GM18505 (cell line): ENCODE measurements at regions not wholly inside any gene's neighbourhood (a gene's known extent, or its start where the extent isn't known, plus 50 kb on each side); places are given as distances from the start of the nearest gene placed in this dataset.

Source experiments
- ATAC-seq: cut with Tn5 transposase; IDR thresholded peaks from one replicate; pipeline ENCODE4 v1.9.1; 2021; ENCODE audit not compliant: unreplicated experiment
- POLR2A ChIP-seq: IDR thresholded peaks from 4 replicates; pipeline ENCODE4 v1.6.1; 2011; ENCODE audit warnings: borderline replicate concordance; ENCODE audit not compliant: insufficient read depth, insufficient read length; ENCODE audit errors: extremely low read depth

DNA sequence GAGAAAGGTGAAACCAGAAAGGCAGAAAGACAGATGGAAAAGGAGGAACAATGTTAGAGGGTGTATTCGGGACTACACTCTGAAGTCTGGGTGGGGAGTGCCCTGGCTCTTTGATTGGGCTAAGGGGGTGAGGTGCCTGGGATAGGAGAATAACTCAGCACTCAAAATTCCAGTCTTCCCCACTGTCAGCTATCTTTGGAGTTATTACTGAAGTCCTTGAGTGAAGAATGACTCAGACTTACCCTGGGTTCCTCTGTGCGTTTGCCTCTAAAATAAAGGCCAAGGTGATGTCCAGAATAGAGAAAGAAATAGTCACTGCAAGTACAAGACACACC, 151.8 kb upstream of the SERPINE2 start:
- TF ChIP-seq POLR2A = no peak
- ATAC-seq = no peak

DNA sequence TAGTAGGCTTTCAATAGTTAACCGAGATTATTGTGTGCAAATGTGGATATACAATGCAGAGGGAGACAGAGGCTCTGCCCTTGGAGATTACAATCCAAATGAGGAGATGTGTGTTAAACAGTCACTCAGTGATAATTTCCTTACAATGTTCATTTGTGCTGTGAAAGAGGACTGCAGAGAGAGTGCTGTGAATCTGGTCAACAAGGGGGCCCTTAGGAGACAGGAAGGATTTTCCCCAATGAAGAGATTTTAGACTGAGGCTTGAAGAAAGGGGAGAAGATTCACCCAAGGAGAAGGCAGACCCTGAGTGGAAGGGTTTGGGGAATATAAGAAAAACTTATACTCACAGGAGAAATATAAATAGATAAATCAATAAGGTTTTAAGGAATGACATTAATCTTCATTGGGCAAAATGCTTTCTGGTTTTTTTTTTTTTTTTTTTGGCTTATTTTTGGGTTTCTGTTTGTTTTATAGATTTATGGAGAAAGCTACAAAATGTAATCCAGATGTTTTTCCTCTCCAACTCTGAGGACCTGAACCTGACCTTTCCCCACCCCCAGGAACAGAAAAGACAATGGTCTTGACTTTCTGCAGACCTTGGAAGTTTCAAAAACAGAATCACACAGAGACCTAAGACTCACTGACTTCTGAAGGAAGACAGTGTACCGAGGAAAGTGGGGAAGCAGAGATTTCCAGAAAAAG, 151.3 kb upstream of the SERPINE2 start:
- ATAC-seq = no peak

DNA sequence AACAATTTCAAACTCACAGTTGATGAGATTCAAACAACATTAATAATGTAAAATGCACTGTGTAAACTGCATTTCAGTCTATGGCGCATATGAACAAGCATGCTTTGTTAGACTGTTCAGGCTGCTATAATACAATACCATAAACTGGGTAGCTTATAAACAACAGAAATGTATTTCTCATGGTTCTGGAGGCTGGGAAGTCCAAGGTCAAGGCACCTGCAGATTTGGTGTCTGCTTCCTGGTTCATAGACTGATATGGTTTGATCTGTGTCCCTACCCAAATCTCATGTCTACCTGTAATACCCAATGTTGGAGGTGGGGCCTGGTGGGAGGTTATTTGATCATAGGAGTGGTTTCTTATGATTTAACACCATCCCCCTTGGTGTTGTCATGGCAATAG, 148.1 kb upstream of the SERPINE2 start:
- no peak for ATAC-seq
- TF ChIP-seq POLR2A = no peak

More for the DNA sequence above, 151.3 kb upstream of the SERPINE2 start:
- TF ChIP-seq POLR2A = no peak

DNA sequence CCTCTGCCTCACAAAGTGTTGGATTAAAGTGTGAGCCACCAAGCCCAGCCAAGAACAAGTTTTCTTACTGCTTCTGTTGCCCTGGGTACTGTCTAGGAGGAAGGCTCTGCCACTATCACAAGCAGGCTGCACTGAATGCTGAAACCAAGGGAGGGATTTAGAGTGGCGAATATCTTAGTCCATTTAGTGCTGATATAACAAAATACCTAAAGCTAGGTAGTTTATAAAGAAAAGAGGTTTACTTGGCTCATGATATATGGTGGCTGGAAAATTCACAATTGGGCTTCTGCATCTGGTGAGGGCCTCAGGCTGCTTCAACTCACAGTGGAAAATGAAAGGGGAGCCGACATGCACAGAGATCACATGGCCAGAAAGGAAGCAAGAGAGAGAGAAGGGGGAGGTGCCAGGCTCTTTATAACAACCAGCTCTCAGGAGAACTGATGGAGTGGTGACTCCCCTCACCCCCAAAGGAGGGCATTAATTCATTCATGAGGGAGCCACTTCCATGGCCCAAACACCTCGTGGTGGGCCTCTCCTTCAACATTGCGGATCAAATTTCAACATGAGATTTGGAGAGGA, 146.0 kb upstream of the SERPINE2 start:
- no peak for ATAC-seq
- TF ChIP-seq POLR2A = no peak

DNA sequence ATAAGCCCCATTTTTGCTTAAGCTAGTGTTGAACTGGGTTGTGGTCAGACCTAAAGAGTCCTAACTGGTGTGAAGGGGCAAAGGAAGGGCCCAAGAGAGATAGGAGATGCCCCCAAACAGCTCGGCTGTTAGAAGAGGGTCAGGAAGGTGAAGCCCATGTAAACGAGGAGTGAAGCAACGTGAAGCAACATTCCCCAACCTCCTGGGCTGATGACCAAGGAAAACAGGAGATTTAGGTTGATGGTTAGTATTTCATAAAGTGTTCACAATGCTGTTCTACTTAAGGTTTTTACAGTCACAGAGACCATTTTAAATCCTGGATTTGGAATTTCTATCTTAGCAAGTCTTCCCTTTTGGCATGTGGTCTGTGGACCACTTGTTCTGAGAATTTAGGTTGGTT, 144.0 kb upstream of the SERPINE2 start:
- no peak for ATAC-seq

DNA sequence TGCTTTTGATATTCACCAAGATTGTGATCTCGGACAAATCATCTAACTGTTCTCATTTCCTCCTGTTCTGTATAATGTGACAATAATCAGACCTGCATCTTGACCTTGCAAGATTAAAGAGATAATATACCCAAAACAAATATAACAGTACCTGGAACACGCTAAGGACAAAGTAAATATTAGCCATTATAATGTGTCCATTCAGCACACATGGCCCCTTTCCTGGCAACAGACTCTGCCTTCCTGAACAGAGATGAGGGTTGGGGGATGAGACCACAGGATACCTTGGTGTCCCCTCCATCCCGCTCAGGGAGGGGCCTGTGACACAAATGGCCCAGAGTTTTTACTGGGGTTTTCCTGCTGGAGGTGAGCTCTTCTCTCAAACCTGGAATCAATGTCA, 143.4 kb upstream of the SERPINE2 start:
- no peak for ATAC-seq
- no peak for TF ChIP-seq POLR2A

More for the DNA sequence above, 144.0 kb upstream of the SERPINE2 start:
- no peak for TF ChIP-seq POLR2A

DNA sequence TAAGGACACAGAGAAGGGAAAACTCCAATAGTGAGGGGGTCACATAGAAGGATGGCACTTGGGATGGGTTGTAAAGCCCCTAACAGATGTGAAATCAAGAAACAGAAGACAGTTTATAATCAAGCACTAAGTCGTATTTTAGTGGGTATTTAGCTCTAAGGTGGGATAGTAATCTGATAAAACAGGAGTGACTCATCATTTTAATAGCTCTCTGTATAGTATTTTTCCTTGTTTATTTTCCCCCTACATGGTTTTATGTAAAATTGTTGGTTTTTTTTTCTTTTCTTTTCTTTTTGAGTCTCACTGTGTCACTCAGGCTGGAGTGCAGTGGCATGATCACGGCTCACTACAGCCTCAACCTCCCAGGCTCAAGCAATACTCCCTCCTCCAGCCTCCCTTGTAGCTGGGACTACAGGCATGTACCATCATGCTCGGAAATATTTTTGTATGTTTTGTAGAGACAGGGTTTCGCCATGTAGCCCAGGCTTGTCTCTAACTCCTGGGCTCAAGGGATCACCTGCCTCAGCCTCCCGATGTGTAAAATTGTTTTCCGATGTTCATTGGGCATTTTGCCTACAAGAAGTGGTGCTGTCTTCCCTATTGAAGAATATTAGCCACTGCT, 142.6 kb upstream of the SERPINE2 start:
- no peak for ATAC-seq
- TF ChIP-seq POLR2A = no peak

DNA sequence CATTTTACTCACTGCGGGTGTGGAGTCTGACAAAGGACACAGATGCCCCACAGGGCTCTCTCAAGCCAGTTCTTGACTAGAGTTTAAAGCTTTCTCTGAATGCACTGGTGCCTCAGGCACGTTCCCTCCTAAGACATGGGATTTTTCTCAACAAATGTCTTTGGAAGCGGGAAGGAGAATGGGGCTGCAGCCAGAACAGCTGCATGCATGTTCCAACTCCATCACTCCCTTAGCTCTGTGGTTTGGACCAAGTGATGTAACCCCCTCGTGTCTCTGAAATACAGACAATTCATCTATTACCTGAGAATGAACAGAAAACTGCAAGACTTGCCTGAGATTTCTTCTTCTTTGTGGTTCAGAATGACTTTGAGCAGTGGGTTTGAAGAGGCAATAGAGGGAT, 141.7 kb upstream of the SERPINE2 start:
- ATAC-seq = no peak
- no peak for TF ChIP-seq POLR2A

DNA sequence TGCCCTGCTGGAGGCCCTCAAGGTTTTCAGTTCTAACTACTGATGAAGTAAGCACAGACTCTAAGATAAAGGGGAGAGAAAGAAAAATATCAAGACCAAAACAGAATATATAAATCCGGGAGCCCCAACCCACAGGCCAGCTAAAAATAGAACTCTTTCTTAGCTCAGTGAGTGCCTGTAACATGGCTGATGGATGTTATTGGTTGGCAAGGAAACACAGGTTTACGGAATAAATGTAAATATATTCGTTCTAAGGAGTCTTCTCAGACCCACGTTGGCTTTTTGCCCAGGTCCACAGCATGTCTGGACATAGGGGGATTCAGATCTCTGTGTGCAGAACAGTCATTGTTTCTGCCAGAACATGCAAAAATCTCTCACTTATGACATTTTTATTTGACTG, 139.0 kb upstream of the SERPINE2 start:
- no peak for ATAC-seq
- no peak for TF ChIP-seq POLR2A

DNA sequence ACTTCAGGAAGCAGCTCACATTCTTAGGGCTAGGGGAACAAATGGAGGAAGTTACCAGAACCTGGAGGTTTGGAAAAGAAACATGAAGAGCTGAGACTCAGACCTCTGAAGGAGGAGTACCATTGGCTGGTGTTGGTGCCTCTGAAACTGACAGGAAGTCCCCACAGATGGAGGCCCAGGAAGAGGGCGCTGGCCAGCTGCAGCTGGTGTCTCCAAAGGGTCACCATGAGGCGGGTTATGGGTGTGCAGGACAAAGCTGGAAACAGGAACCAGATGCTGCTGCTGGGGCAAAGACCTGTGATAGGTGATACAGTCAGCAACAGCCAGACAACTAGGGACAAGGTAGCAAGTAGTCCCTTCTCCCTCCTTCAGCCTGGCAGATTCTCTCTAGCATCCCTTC, 136.5 kb upstream of the SERPINE2 start:
- no peak for TF ChIP-seq POLR2A
- no peak for ATAC-seq

DNA sequence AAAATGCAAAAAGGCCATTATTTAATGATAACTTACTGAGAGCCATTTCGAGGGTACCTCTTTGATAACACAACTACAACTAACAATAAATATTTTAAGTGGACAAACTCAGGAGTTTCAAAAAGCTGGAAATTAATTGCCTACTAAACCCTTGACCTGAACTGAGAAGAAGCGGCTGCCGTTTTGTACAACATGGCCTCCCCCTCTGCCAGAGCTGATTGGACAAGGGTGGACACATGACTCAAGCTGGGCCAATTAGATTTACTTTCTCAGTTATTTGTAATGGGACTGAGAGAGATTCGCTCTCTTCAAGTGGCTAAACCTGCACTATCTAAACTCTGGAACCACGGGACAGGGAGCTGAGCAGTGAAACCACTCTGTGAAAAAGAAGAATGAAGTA, 135.9 kb upstream of the SERPINE2 start:
- no peak for TF ChIP-seq POLR2A
- ATAC-seq = no peak

DNA sequence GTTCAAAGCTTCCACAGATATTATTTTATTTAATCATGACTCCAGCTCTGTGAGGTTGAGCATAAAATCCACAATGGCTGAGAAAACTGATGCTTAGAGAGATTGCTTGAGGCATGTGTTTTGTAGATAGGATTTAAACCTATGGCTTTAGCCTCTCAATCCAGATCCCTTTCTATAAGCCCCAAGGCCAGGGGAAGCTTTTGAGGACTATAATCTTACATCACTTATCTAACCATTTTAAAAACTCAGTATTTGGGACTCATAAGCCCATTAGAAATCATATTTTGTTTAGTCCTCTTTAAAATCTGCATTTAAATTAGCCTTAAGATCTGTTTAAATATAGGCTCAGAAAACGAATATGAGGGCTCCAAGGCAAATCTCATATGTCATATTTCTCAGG, 135.4 kb upstream of the SERPINE2 start:
- ATAC-seq = no peak
- TF ChIP-seq POLR2A = no peak

DNA sequence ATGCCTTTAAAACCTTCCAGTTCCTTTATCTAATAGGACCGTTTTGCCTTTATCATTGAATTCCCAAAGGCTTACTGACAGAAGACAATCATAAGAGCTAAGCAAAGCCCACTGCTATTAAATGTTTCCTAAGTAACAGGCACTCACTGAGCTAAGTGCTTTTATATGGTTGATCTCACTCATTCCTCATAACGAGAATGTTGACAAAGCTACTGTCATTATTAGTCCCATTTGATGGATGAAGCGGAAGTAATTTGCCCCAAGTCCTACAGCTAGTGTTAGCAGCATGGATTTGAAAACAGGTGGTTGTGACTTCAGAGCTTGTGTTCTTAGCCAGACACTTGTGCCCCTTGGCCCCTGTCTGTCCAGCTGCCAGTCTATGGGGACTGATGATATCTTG, 134.8 kb upstream of the SERPINE2 start:
- TF ChIP-seq POLR2A = no peak
- ATAC-seq = no peak

DNA sequence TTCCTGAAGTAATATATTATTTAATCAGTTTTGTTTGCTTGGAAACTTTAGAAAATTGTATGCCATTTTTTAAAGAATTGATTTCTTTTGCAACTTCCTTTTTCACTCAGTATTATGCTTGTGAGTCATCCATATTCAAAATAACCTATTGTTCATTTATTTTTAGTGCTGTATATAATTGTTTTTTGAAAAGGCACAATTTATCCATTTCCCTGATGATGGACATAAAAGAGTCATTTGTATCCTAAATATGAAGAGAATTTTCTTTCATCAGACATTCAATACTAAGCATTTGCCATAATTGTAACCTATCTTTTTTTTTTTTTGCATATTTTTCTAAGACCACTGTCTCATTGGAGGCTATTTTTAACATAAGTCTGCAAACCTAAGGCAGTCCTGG, 134.1 kb upstream of the SERPINE2 start:
- TF ChIP-seq POLR2A = no peak
- no peak for ATAC-seq
